ENCODE measurements at regions not wholly inside any gene's neighbourhood (a gene's known extent, or its start where the extent isn't known, plus 50 kb on each side); places are given as distances from the start of the nearest gene placed in this dataset.

- Histone ChIP-seq H3K4me2 (ENCODE audit: insufficient read depth, low read length) (no peak overlapping the region), H3K36me3 (ENCODE audit: control insufficient read depth, insufficient read depth, low read length) (no peaks in the 10 kb centered on the region), H2AFZ (ENCODE audit: low read depth, low read length) (no peak overlapping the region), H3K4me3 (no peak overlapping the region), H3K79me2 (ENCODE audit: control insufficient read depth, insufficient read depth, low read length) (no peaks in the 10 kb centered on the region), H3K9me3 (replicated peaks; ENCODE audit: control insufficient read depth, insufficient read depth, low read depth, low read length) (peaks cover 4% of the 10 kb centered on the region; the same call in 1 of the 2 replicates), H3K9me1 (ENCODE audit: control insufficient read depth, insufficient read depth, low read length) (no peaks in the 10 kb centered on the region), H3K27ac (ENCODE audit: extremely low read depth, low read depth, low read length) (no peak overlapping the region), H3K9ac (ENCODE audit: insufficient read depth in 1 of 2, low read depth in 2 of 2, low read length in 2 of 2) (no peak overlapping the region), H3K4me1 (replicated peaks in 1 of 2; ENCODE audit: control insufficient read depth in 2 of 2, insufficient read depth in 2 of 2, low read length in 2 of 2) (0 out of 5 replicates have a peak, but pooled peaks cover 0 to 5% of the 10 kb centered on the region in 2 experiments), H3K27me3 (ENCODE audit: control insufficient read depth in 2 of 2, insufficient read depth in 2 of 2, low read length in 2 of 2) (peaks cover 23 to 57% of the 10 kb centered on the region in 2 experiments), H4K20me1 (replicated peaks; ENCODE audit: control insufficient read depth, insufficient read depth, low read length) (no peaks in the 10 kb centered on the region)
- no peak for FAIRE-seq
- ATAC-seq: no peak
- TF ChIP-seq ARID4B (CRISPR knock-in tag; IDR thresholded peaks at IDR 0.05) (no peak), ZNF24 (IDR thresholded peaks at IDR 0.05) (no peak), TEAD1 (CRISPR knock-in tag; IDR thresholded peaks at IDR 0.05) (no peak), ATF1 (CRISPR knock-in tag; IDR thresholded peaks at IDR 0.05) (no peak), ATF1 (tag; IDR thresholded peaks at IDR 0.05) (no peak), KAT8 (IDR thresholded peaks at IDR 0.05; ENCODE audit: low read depth) (no peak), SRSF3 (IDR thresholded peaks at IDR 0.05; ENCODE audit: insufficient read depth, low read length) (no peak), BACH1 (tag; IDR thresholded peaks at IDR 0.05) (no peak), ATF4 (CRISPR knock-in tag; IDR thresholded peaks at IDR 0.05) (no peak), ZNF23 (CRISPR knock-in tag; IDR thresholded peaks at IDR 0.05) (peak; percentile 90), HMG20B (CRISPR knock-in tag; IDR thresholded peaks at IDR 0.05) (no peak), ZFX (CRISPR knock-in tag; IDR thresholded peaks at IDR 0.05) (no peak), ZBTB17 (CRISPR knock-in tag; IDR thresholded peaks at IDR 0.05) (peak; percentile 93)
- TF ChIP-seq, protein P1, sequence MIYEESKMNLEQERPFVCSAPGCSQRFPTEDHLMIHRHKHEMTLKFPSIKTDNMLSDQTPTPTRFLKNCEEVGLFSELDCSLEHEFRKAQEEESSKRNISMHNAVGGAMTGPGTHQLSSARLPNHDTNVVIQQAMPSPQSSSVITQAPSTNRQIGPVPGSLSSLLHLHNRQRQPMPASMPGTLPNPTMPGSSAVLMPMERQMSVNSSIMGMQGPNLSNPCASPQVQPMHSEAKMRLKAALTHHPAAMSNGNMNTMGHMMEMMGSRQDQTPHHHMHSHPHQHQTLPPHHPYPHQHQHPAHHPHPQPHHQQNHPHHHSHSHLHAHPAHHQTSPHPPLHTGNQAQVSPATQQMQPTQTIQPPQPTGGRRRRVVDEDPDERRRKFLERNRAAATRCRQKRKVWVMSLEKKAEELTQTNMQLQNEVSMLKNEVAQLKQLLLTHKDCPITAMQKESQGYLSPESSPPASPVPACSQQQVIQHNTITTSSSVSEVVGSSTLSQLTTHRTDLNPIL (CRISPR knock-in tag; IDR thresholded peaks at IDR 0.05): no peak
- TF ChIP-seq, protein P2, sequence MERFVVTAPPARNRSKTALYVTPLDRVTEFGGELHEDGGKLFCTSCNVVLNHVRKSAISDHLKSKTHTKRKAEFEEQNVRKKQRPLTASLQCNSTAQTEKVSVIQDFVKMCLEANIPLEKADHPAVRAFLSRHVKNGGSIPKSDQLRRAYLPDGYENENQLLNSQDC (CRISPR knock-in tag; IDR thresholded peaks at IDR 0.05): no peak
- no TSS peak for BruUV-seq (replicated peaks)
- 1% methylated on average over 14 of the region's 14 CpGs for WGBS (ENCODE audit: insufficient coverage, low coverage, missing lambda C conversion rate)
- intact Hi-C loops (cut with micrococcal nuclease) (no loop called here), in situ Hi-C loops (cut with MboI) (no loop called here)
- CTCF ChIA-PET (ENCODE audit: low intra/inter-chr PET ratio): no interaction called here
- POLR2A ChIA-PET: interaction anchor here (0.6 to 1.1 kb wide), 2 partner anchors 76 to 88 kb away, joined by 3 to 6 read pairs; no protein-coding TSS in a partner anchor
- DNase-seq (ENCODE audit: extremely low read depth in 1 of 4, low spot score in 3 of 4): no peak
Measured at GRCh38 chr17:77720946-77721845, 237.3 kb upstream of the TNRC6C start.
